ENCODE measurements at regions not wholly inside any gene's neighbourhood (a gene's known extent, or its start where the extent isn't known, plus 50 kb on each side); places are given as distances from the start of the nearest gene placed in this dataset.
"Not testable (repeated sequence)": the region's sequence is repeated elsewhere in the genome, so short reads cannot be mapped to it uniquely, and the experiment has no call there.

GRCh38 chr4:84218031-84218430, 281.1 kb downstream of the NKX6-1 start:
- DNase-seq = peak; percentile 29

DNA sequence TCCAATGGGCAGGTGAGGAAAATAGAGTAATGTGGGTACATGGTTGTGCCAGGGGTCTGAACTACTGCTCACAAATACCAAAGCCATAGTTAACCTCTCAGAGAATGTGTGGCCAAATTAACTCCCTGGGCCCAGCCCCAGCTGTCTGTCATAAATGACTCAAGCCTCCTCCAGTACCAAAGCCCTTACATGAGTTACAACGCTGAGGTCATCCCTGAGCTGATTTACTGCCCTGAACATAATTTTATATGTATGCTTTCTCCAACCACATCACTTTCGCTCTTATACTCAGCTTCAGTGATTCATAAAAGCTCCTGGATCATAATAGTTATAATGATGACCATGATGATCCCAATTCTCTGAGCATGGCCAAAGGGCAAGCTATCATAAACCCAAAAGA, 283.9 kb downstream of the NKX6-1 start:
- no peak for DNase-seq

GRCh38 chr4:84206226-84206625, 292.9 kb downstream of the NKX6-1 start:
- not testable (repeated sequence) for DNase-seq

- DNase-seq = no peak
These were observed 309.9 kb downstream of the NKX6-1 start for GRCh38 chr4:84189144-84189543.

DNA sequence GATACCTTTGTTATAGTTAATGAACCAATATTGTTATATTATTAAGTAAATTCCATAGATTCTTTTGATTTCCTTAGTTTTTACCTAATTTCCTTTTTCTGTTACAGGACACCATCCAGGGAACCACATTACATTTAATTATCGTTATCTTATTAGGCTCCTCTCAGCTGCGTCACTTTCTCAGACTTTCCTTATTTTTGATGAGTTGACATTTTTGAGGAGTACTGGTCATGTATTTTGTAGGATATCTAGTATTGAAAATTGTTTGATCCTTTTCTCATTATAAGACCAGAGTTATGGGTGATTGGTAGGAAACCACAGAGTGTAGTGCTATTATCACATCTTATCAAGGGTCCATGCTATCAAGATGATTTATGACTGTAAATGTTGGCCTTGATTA, 319.7 kb downstream of the NKX6-1 start:
- DNase-seq = no peak

DNA sequence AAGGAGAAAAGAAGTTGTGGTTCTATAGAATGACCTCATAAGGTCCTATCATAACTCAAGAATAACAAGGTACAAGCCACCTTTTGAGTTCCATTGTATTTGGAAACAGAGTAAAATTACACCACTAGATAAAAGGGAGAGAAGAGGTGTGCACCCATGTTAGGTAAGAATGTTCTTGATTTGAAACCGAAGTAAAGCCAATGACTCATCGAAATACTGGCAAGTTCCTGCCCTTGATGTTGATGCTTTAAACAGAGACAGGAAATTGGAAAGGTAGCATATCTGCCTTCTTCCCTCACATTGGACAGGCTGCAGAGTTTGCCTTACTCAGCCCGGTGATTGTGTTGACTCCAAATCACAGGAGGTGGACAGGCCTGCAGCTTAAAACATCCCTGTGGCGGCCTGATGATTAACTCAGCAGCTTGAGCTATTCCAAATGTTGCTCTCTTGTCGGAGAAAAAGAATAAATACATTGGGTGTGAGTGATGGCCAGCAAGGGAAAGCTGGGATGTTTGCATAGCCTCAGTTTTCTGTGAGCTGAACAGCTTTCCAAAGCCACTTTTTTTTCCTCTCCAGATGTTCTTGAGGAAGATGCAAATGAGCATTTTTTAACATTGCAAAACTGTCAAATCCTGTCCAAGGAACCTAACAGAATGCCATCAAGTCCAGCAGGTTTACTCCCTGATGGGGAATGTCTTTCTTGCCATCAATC, 321.1 kb downstream of the NKX6-1 start:
- no peak for DNase-seq

DNA sequence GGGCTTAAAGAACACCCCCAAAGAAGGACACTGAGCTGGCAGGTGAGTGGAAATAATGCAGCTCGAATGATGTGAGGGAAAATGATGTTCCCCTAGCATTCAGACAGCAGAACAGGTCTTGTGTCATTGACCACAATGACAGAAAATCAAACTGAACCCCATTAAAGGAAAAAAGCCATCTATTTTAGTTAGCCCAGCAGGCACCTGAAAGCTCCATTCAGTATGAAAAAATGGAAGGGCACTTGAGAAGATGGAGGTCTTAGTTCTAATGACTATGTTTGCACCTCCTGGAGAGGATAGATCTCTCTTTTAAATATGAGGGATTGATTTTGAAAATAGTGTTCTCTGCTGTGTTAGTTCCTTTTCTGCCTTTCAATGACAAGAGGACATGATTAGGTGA, 323.1 kb downstream of the NKX6-1 start:
- DNase-seq = no peak

DNA sequence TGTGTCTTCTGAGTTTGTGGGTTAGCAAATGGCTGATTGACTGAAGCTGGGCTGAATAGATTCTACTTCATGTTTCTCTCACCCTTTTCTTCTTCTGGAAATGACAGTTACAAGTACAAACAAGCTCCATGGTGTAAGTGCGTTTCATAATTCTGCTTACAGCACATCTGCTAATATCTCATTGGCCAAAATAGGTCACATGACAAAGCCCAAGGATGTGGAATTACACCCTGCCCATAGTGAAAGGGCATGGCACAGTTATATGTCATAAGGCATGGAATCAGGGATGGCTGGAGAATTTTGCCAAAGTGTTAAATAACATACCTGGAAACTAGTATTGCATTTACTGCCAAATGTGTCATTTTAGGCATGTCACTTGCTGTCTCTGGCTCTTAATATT, 327.2 kb downstream of the NKX6-1 start:
- no peak for DNase-seq

DNA sequence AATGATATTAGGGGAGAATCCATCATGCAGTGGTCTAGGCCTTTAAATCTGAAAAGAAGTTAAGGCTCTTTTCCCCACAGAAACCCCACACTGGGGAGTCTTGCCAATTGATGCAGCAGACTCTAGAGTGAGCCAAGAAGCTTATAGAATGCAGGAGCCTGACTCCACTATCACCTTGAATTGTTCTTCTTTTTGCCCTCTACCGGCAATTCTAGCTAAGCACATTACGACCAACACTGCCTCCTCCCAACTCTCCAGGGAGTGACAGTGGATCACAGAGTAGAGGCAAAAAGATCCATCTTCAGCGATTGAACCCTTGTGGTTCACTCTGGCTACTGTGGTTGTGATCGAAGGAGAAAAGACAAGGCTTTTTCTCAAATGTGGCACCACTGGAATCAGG, 331.5 kb downstream of the NKX6-1 start:
- DNase-seq = no peak

DNA sequence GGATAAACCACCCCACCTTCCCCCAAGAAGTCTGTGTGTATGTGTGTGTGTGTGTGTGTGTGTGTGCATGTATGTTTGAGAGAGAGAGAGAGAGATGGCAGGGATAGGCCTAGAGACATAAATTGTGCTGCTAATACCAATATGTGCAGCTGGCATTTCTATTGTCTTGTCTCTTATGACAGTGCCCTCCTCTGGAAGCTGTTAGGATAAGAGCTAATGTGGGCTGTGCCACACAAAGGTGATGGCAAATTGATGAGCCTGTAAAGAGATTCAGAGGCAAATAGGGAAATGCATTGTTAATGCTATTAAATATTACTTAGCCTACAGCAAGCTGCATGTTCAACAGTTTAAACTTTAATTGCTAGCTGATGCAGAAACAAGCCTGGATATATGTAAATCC, 332.0 kb downstream of the NKX6-1 start:
- peak; percentile 71 for DNase-seq

GRCh38 chr4:84166486-84166885, 332.6 kb downstream of the NKX6-1 start:
- no peak for DNase-seq

- no peak for DNase-seq
These were observed 334.9 kb downstream of the NKX6-1 start for GRCh38 chr4:84164201-84164600.

DNA sequence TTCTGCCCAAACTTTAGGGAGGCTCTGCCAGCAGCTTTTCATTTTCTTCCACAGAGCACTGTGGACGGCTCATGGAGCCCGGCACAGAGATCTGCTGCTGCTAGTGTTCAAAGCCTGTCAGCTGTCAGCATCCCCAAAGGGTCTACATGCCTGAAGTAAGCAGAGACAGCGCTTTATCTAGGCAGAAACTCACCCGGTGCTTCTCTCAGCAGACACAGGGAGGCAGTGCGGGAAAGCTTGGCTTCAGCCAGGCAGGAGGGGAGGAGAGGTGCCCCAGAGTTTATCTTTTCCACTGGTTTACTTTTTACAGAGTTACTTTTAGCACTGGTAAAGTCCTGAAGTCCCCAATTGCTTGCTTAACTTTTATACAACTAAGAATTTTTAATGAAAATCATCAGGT, 339.3 kb downstream of the NKX6-1 start:
- no peak for DNase-seq

DNA sequence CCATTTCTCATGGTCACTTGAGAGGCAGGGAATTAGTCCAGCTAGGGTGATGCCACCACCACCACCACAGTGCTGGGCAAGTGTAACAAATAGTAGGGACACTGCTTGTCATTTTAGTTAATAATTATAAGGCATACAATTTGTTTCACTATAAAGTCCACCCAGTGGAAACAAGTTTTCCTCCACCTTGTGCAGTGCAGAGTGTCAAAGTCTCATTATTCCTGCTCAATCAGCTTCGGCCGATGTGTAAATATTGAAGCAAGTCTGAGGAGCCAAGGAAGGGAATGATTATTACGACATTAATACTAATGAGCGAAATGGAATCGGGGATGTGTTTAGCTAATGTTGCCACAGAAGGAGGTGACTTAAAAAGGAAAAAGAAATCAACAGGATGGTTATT, 340.4 kb downstream of the NKX6-1 start:
- no peak for DNase-seq

DNA sequence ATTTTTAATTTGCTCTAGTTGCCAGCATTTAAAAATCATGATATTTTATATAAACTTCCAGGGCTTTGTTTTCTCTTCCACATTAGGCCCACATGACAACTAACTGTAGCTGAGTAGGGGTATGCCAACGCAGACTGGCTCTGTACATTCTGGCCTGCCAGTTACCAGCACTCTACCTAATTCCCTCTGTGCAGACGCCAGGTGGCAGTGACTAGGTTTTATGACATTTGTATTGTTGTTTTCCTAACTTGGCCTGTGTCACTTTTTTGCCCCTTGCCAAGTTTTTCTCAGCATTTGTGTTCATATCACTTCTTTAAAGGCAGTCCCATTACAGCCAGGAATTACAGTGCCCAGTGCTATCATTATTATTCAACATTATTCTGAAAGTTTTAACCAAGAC, 347.5 kb downstream of the NKX6-1 start:
- DNase-seq = no peak

DNA sequence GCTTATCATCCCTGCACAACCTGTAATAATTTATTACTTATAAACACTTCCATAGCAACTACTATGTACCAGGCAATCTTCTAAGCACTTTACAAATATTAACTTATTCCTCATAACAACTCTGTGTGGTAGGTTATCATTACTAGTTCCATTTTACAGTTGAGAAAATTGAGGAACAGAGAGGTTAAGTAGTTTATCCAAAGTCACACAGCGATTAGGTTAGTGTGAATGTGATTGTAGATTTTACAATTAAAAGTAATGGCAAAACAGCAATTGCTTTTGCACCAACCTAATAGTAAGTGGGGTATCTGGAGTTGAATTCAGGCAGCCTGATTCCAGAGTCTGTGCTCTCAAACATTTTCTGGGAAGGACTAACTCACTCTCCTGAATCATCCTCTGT, 348.9 kb downstream of the NKX6-1 start:
- no peak for DNase-seq

DNA sequence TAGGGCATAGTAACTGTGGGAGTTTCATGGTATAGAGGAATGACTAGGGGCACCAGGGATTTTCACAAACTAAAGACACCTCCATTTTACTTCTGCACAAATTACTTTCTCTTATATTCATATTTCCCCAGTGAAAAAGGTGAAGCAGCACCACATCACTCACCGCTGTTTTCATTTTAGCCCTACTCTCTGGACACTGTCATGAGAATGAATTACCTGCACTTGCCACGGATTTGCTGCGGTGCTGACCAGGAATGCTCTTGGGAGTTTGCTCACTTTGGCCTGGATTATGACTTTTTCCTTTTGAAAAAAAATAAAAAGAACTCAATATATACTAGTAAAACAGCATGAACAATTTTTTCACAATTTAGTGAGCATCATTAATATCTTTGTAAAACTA, 351.3 kb downstream of the NKX6-1 start:
- no peak for DNase-seq

DNA sequence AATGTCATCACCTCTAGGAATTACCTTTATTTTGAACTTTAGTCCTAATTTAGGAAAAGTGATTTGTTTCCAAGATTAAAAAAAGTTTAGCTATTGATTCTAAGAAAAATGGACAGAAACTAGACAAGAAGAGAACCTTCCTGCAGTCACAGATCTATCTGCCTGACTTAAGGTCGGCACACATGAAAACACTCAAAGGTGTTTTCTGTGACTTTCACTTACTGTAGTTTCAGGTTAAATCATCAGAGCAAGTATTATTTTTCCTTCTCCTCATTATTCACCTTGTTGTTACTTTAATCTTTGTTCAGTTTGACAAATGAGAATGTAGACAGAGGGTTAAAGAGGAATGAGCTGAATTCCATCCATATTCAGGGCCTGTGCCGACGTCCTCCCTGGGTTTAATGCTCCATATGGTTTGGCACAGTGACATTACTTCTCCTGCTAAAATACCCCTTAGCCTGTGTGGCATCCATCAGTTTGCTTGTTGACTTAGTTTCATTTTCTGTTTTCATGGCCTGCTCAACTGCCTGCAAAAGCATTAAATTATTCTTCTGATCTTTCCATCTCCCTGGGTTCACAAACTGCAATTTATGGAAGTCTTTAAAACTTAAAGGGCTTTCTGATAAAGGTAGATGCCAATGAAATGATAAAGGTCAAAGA, 352.7 kb downstream of the NKX6-1 start:
- no peak for DNase-seq

DNA sequence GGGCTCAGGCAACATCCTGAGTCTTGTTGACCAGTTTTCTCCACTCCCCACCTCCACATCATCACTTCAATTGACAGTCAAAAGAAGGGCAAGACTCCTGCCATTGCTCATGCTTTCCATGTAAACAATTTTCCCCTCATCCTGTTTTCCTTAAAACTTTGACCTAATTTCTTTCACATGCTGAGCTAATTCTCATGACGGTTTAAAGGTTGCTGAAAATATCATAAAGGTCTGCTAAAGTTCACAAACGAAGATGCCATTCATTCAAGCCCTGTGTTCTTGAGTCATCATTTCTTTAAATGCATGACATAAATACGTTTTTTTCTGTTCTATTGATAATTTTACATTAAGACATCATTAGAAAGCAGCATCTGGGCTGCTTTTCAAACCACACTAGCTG, 353.9 kb downstream of the NKX6-1 start:
- DNase-seq = no peak

DNA sequence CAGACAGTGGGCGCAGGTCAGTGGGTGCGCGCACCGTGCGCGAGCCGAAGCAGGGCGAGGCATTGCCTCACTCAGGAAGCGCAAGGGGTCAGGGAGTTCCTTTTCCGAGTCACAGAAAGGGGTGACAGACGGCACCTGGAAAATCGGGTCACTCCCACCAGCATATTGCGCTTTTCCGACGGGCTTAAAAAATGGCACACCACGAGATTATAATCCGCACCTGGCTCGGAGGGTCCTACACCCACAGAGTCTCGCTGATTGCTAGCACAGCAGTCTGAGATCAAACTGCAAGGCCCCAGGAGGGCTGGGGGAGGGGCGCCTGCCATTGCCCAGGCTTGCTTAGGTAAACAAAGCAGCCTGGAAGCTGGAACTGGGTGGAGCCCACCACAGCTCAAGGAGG, 372.2 kb downstream of the NKX6-1 start:
- DNase-seq = not testable (repeated sequence)

GRCh38 chr4:84126061-84126787, 372.9 kb downstream of the NKX6-1 start:
- DNase-seq = peak; percentile 17

- DNase-seq = peak; percentile 13
These were observed 389.1 kb downstream of the NKX6-1 start for GRCh38 chr4:84110040-84110439.

GRCh38 chr4:84101653-84102625, 397.2 kb downstream of the NKX6-1 start:
- DNase-seq = not testable (repeated sequence)
